ENCODE measurements at regions not wholly inside any gene's neighbourhood (a gene's known extent, or its start where the extent isn't known, plus 50 kb on each side); places are given as distances from the start of the nearest gene placed in this dataset.

DNA sequence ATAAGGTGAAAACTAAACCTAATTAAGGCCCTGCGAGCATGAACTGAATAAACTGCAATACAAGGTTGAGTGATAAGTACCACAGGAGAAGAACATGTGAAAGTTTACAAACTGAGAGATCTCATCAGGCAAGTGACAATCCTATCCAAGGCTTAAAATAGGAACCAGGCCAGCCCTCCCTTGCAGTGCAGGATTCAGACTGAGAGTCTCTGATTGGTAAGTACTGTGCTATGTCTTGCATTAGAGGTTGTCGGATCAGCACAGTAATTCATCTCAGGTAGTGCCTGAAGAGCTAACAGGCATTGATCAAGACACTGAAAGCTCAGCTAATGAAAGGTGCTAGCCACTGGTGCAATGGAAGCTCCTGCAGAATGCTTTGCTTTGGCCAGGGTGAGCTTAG, 801.7 kb upstream of the ID2 start:
- 95% methylated on average over 2 of the region's 2 CpGs for WGBS
- DNase-seq (ENCODE audit: low spot score), result no peak
- Histone ChIP-seq H3K9ac (ENCODE audit: low read depth in 1 of 2, low read length in 2 of 2) (no peak overlapping the region), H3K9me3 (ENCODE audit: control insufficient read depth in 4 of 4, low read length in 3 of 4) (no peaks in the 10 kb centered on the region), H3K4me1 (ENCODE audit: control insufficient read depth in 4 of 4, insufficient read depth in 4 of 4, low read length in 3 of 4) (no peaks in the 10 kb centered on the region), H3K4me3 (ENCODE audit: low read depth in 1 of 3, low read length in 3 of 3) (no peak overlapping the region), H3K36me3 (ENCODE audit: control insufficient read depth in 4 of 4, insufficient read depth in 3 of 4, low read depth in 1 of 4, low read length in 3 of 4) (no peaks in the 10 kb centered on the region), H3K27me3 (ENCODE audit: control insufficient read depth in 4 of 4, insufficient read depth in 4 of 4, low read length in 3 of 4) (no peaks in the 10 kb centered on the region), H3K27ac (ENCODE audit: low read depth in 1 of 2, low read length in 2 of 2) (no peak overlapping the region)
- TF ChIP-seq CTCF (IDR thresholded peaks at IDR 0.05; ENCODE audit: low read depth, low read length, missing input control), result no peak
- TF ChIP-seq JUND (IDR thresholded peaks at IDR 0.05), result no peak
- no peak for TF ChIP-seq RAD21 (IDR thresholded peaks at IDR 0.05)
- TF ChIP-seq RXRA (IDR thresholded peaks at IDR 0.05), result no peak
- no peak for TF ChIP-seq ATF3 (IDR thresholded peaks at IDR 0.05)
- no peak for TF ChIP-seq SP1 (IDR thresholded peaks at IDR 0.05)
- TF ChIP-seq NR2F2 (IDR thresholded peaks at IDR 0.05), result no peak
- no peak for TF ChIP-seq YY1 (IDR thresholded peaks at IDR 0.05)
- TF ChIP-seq REST (IDR thresholded peaks at IDR 0.05), result no peak
- no peak for TF ChIP-seq TAF1 (conservative IDR thresholded peaks at IDR 0.05)
- TF ChIP-seq MAX (IDR thresholded peaks at IDR 0.05), result no peak
- TF ChIP-seq, protein P1, sequence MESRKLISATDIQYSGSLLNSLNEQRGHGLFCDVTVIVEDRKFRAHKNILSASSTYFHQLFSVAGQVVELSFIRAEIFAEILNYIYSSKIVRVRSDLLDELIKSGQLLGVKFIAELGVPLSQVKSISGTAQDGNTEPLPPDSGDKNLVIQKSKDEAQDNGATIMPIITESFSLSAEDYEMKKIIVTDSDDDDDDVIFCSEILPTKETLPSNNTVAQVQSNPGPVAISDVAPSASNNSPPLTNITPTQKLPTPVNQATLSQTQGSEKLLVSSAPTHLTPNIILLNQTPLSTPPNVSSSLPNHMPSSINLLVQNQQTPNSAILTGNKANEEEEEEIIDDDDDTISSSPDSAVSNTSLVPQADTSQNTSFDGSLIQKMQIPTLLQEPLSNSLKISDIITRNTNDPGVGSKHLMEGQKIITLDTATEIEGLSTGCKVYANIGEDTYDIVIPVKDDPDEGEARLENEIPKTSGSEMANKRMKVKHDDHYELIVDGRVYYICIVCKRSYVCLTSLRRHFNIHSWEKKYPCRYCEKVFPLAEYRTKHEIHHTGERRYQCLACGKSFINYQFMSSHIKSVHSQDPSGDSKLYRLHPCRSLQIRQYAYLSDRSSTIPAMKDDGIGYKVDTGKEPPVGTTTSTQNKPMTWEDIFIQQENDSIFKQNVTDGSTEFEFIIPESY (IDR thresholded peaks at IDR 0.05), result no peak
- no peak for TF ChIP-seq HNF4G (IDR thresholded peaks at IDR 0.05)
- no peak for TF ChIP-seq EGR1 (IDR thresholded peaks at IDR 0.05; ENCODE audit: low read depth in 2 of 2)
- TF ChIP-seq HNF4A (conservative IDR thresholded peaks at IDR 0.05), result no peak
- TF ChIP-seq FOXA2 (IDR thresholded peaks at IDR 0.05), result no peak

DNA sequence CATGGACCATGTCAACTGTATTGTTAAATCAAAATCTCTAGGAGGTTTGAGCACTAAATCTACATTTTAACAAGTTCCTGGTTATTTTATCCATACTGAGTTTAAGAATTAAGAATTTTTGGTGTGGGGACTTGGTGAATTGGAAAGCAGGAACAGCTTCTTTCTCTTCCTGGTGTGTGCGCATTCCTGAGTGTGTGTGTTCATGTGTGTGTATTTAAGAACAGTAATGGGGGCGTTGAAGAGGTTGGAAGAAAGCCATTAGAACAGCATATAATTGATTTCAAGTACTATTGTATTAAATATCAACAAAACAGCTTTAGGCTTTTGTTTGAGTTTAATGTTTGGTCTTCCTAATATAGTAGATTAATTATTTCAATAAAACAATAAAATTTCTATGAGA, 801.3 kb upstream of the ID2 start:
- H3K4me3 ChIP-seq (ENCODE audit: low read depth in 1 of 3, low read length in 3 of 3), result no peak overlapping the region
- H3K36me3 ChIP-seq (ENCODE audit: control insufficient read depth in 4 of 4, insufficient read depth in 3 of 4, low read depth in 1 of 4, low read length in 3 of 4), result no peaks in the 10 kb centered on the region
- no peak for DNase-seq (ENCODE audit: low spot score)
- no peaks in the 10 kb centered on the region for H3K4me1 ChIP-seq (ENCODE audit: control insufficient read depth in 4 of 4, insufficient read depth in 4 of 4, low read length in 3 of 4)
- H3K27ac ChIP-seq (ENCODE audit: low read depth in 1 of 2, low read length in 2 of 2), result no peak overlapping the region
- H3K9ac ChIP-seq (ENCODE audit: low read depth in 1 of 2, low read length in 2 of 2), result no peak overlapping the region
- no peaks in the 10 kb centered on the region for H3K9me3 ChIP-seq (ENCODE audit: control insufficient read depth in 4 of 4, low read length in 3 of 4)
- H3K27me3 ChIP-seq (ENCODE audit: control insufficient read depth in 4 of 4, insufficient read depth in 4 of 4, low read length in 3 of 4), result no peaks in the 10 kb centered on the region
- 78% methylated on average over 2 of the region's 2 CpGs for WGBS
- TF ChIP-seq HNF4A (conservative IDR thresholded peaks at IDR 0.05) (no peak), GABPA (IDR thresholded peaks at IDR 0.05 in 1 of 2, conservative IDR thresholded peaks at IDR 0.05 in 1 of 2) (no peak), NR2F2 (IDR thresholded peaks at IDR 0.05) (no peak), ATF3 (IDR thresholded peaks at IDR 0.05) (no peak), JUND (IDR thresholded peaks at IDR 0.05) (no peak), REST (IDR thresholded peaks at IDR 0.05) (no peak), HNF4G (IDR thresholded peaks at IDR 0.05) (no peak), FOXA1 (IDR thresholded peaks at IDR 0.05) (no peak), SP1 (IDR thresholded peaks at IDR 0.05) (no peak), CTCF (IDR thresholded peaks at IDR 0.05; ENCODE audit: low read depth, low read length, missing input control) (no peak)
